A673 (cell line): ENCODE measurements at regions not wholly inside any gene's neighbourhood (a gene's known extent, or its start where the extent isn't known, plus 50 kb on each side); places are given as distances from the start of the nearest gene placed in this dataset.

ENCODE experiments used
- BruUV-seq: library from RNA; stranded (reverse); fragments of 400-500 nt; replicated peaks from 2 replicates; lab custom pipeline; 2021; lab: Mats Ljungman, UMichigan
- CTCF ChIA-PET: fragments of 300-600 bp; sonication (Branson Sonifier 250); formaldehyde crosslinking; loops from one replicate; lab custom pipeline; 2022; ENCODE audit warnings: antibody characterized with exemption; lab: Charles Lee
- POLR2A ChIA-PET: fragments of 300-600 bp; sonication (Branson Sonifier 250); formaldehyde crosslinking; loops from one replicate; lab custom pipeline; 2022; ENCODE audit warnings: antibody characterized with exemption; ENCODE audit not compliant: low non-redundant PET; lab: Charles Lee
- DNase-seq: peaks from one replicate; pipeline ENCODE4 v3.0.0-alpha.2; 2015; ENCODE audit warnings: low spot score
- H3K27ac ChIP-seq: fragments of 200-600 bp; sonication (generic); 2 replicates; pipeline ENCODE4 v1.5.1; 2016; ENCODE audit warnings: mixed run types, low read depth, mild to moderate bottlenecking, mixed read lengths, antibody characterized with exemption, low read length; ENCODE audit not compliant: poor library complexity, severe bottlenecking
- H3K27me3 ChIP-seq: fragments of 200-600 bp; sonication (generic); replicated peaks from 2 replicates; pipeline ENCODE4 v1.6.1; 2017; ENCODE audit warnings: mixed run types, low read depth, mild to moderate bottlenecking, mixed read lengths, antibody characterized with exemption, low read length; ENCODE audit not compliant: insufficient read depth, poor library complexity
- H3K36me3 ChIP-seq: fragments of 200-600 bp; sonication (generic); 2 replicates; pipeline ENCODE4 v1.6.1; 2016; ENCODE audit warnings: mixed run types, mild to moderate bottlenecking, mixed read lengths, antibody characterized with exemption, low read length; ENCODE audit not compliant: insufficient read depth, poor library complexity, severe bottlenecking
- H3K4me1 ChIP-seq: fragments of 200-600 bp; sonication (generic); 2 replicates; pipeline ENCODE4 v1.6.1; 2017; ENCODE audit warnings: mixed run types, mild to moderate bottlenecking, mixed read lengths, antibody characterized with exemption, low read length; ENCODE audit not compliant: insufficient read depth, poor library complexity, severe bottlenecking
- H3K4me3 ChIP-seq: fragments of 200-600 bp; sonication (generic); 2 replicates; pipeline ENCODE4 v1.5.1; 2016; ENCODE audit warnings: low read depth, mixed run types, mild to moderate bottlenecking, mixed read lengths, low read length; ENCODE audit not compliant: poor library complexity, severe bottlenecking
- H3K9me3 ChIP-seq: fragments of 200-600 bp; sonication (generic); 2 replicates; pipeline ENCODE4 v1.6.1; 2016; ENCODE audit warnings: mixed run types, low read depth, mild to moderate bottlenecking, mixed read lengths, antibody characterized with exemption, low read length; ENCODE audit not compliant: poor library complexity, severe bottlenecking
- CTCF ChIP-seq: fragments of 300-800, 200-600 bp; sonication (generic); conservative IDR thresholded peaks from 2 replicates; pipeline ENCODE4 v1.5.1; 2017; ENCODE audit warnings: low read depth, mild to moderate bottlenecking, antibody characterized with exemption, low read length, moderate library complexity, mixed read lengths
- EZH2 ChIP-seq: fragments of 200-600 bp; sonication (generic); IDR thresholded peaks from 2 replicates; pipeline ENCODE4 v1.6.1; 2017; ENCODE audit warnings: borderline replicate concordance, low read depth, mild to moderate bottlenecking, mixed read lengths, antibody characterized with exemption, low read length; ENCODE audit not compliant: poor library complexity, severe bottlenecking
- intact Hi-C: fragments of 100-400 bp; cut with micrococcal nuclease; formaldehyde crosslinking; loops from one replicate; pipeline ENCODE4 v1.10.0; 2022; ENCODE audit not compliant: unreplicated experiment

GRCh38 chr2:22600156-22600555 lies 784.8 kb upstream of the KLHL29 start:
- ChIA-PET CTCF (no interaction called here), POLR2A (no interaction called here)

GRCh38 chr2:22600999-22601398 lies 784.0 kb upstream of the KLHL29 start:
- no peak for TF ChIP-seq CTCF
- no peak for TF ChIP-seq EZH2
- CTCF ChIA-PET = no interaction called here
- BruUV-seq = no TSS peak

More at GRCh38 chr2:22600156-22600555, 784.8 kb upstream of the KLHL29 start:
- DNase-seq = no peak
- Histone ChIP-seq H3K27ac (no peak overlapping the region), H3K4me1 (no peaks in the 10 kb centered on the region), H3K4me3 (no peak overlapping the region), H3K36me3 (no peaks in the 10 kb centered on the region), H3K27me3 (no peaks in the 10 kb centered on the region), H3K9me3 (no peaks in the 10 kb centered on the region)
- intact Hi-C loops = no loop called here
- TF ChIP-seq EZH2 (no peak), CTCF (no peak)
- BruUV-seq = no TSS peak

GRCh38 chr2:22604136-22604535 lies 780.8 kb upstream of the KLHL29 start:
- DNase-seq = no peak
- Histone ChIP-seq H3K36me3 (no peaks in the 10 kb centered on the region), H3K4me1 (no peaks in the 10 kb centered on the region), H3K4me3 (no peak overlapping the region), H3K27me3 (peaks cover 6% of the 10 kb centered on the region), H3K27ac (no peak overlapping the region), H3K9me3 (no peaks in the 10 kb centered on the region)
- CTCF ChIA-PET = no interaction called here
- no TSS peak for BruUV-seq
- intact Hi-C loops = no loop called here
- no peak for TF ChIP-seq EZH2
- TF ChIP-seq CTCF = no peak
- POLR2A ChIA-PET = no interaction called here

More at GRCh38 chr2:22600999-22601398, 784.0 kb upstream of the KLHL29 start:
- intact Hi-C loops = no loop called here
- Histone ChIP-seq H3K4me3 (no peak overlapping the region), H3K9me3 (no peaks in the 10 kb centered on the region), H3K36me3 (no peaks in the 10 kb centered on the region), H3K27ac (no peak overlapping the region), H3K4me1 (no peaks in the 10 kb centered on the region), H3K27me3 (no peaks in the 10 kb centered on the region)
- DNase-seq = no peak
- POLR2A ChIA-PET = no interaction called here
